ENCODE measurements at regions not wholly inside any gene's neighbourhood (a gene's known extent, or its start where the extent isn't known, plus 50 kb on each side); places are given as distances from the start of the nearest gene placed in this dataset.
"Not testable (repeated sequence)": the region's sequence is repeated elsewhere in the genome, so short reads cannot be mapped to it uniquely, and the experiment has no call there.

- DNase-seq (ENCODE audit: low read depth) = no peak
Observed at GRCh38 chr15:45810201-45810600, 175.4 kb downstream of the SQOR start.

GRCh38 chr15:45812200-45812599, 177.4 kb downstream of the SQOR start:
- DNase-seq (ENCODE audit: low read depth) = no peak

DNA sequence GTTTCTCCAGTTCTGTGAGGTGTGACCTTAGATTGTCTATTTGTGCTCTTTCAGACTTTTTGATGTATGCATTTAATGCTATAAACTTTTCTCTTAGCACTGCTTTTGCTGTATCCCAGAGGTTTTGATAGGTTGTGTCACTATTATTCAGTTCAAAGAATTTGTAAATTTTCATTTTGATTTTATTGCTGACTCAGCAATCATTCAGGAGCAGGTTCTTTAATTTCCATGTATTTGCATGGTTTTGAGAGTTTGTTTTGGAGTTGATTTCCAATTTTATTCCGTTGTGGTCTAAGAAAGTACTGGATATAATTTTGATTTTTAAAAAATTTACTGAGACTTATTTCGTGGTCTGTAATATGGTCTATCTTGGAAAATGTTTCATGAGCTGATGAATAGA, 182.7 kb downstream of the SQOR start:
- DNase-seq (ENCODE audit: low read depth) = not testable (repeated sequence)

- DNase-seq (ENCODE audit: low read depth) = no peak
Observed at GRCh38 chr15:45821390-45821789, 186.6 kb downstream of the SQOR start.

DNA sequence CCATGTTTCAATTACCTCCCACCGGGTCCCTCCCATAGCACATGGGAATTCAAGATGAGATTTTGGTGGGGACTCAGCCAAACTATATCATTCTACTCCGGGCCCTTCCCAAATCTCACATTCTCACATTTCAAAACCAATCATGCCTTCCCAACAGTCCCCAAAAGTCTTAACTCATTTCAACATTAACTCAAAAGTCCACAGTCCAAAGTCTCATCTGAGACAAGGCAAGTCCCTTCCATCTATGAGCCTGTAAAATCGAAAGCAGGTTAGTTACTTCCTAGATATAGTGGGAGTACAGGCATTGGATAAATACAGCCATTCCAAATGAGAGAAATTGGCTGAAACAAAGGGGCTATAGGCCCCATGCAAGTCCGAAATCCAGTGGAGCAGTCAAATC, 188.1 kb downstream of the SQOR start:
- not testable (repeated sequence) for DNase-seq (ENCODE audit: low read depth)

DNA sequence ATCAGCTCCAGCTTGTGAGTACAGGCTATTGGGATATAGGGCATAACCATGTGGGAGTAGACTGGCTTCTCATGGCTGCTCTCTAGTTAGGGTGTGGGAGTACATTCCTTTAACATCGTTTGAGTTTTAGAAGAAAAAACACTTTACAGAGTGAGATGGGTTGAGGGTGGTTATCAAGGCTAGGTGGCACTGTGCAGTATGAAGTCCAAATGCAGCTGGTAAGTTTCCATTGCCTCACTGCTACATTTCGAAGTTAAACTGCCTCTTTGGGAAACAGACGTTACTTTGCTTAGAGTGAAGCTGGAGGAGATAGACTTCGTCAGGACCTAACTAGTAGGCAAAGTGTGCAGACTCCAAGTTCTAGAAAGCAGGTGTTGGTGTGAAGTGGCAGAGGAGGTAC, 192.4 kb downstream of the SQOR start:
- no peak for DNase-seq (ENCODE audit: low read depth)

- no peak for DNase-seq (ENCODE audit: low read depth)
Observed at GRCh38 chr15:45827766-45828165, 192.9 kb downstream of the SQOR start.

DNA sequence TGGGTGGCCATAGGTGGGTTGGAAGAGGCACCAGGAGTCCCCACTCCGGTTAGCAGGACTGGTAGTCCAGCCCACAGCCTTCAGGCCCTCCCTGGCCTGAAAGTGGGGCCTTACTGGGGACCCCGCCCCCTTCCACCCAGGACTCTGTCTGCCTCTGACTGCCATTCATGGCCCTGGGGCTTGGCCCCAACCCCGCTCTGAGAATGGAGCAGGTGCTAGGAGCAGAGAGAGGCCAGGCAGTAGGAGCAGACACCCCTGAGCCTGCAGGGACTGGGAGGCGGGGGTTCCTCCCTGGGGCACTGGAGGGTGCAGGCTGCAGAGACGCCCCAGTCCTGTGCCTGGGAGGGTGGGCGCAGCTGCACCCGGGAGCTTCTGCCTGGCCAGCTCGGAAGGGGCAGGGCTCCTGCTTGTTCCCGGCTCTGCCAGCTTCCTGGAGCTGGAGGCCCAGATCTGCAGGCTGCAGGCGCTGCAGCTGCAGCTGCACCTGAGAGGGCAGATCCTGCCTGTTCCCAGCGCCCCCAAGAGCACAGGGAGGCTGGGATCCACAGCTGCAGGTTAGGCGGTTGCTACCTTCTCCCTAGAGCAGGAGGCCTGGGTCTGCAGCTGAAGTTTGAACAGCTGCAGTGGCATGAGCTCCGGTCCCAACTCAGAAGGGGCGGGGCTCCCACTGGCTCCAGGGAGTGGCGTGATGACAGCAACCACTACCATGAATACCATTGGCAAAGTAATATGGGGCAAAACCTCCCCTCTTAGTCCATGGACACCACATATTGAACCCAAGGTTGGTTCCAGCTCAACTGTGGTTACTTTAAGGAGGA, 194.7 kb downstream of the SQOR start:
- no peak for DNase-seq (ENCODE audit: low read depth)

- DNase-seq (ENCODE audit: low read depth) = no peak
Observed at GRCh38 chr15:45831787-45832186, 197.0 kb downstream of the SQOR start.

- no peak for DNase-seq (ENCODE audit: low read depth)
Observed at GRCh38 chr15:45834622-45835021, 199.8 kb downstream of the SQOR start.

GRCh38 chr15:45842151-45842550, 207.3 kb downstream of the SQOR start:
- no peak for DNase-seq (ENCODE audit: low read depth)

- no peak for DNase-seq (ENCODE audit: low read depth)
Observed at GRCh38 chr15:45847645-45848044, 212.8 kb downstream of the SQOR start.

GRCh38 chr15:45849136-45849535, 214.3 kb downstream of the SQOR start:
- no peak for DNase-seq (ENCODE audit: low read depth)

DNA sequence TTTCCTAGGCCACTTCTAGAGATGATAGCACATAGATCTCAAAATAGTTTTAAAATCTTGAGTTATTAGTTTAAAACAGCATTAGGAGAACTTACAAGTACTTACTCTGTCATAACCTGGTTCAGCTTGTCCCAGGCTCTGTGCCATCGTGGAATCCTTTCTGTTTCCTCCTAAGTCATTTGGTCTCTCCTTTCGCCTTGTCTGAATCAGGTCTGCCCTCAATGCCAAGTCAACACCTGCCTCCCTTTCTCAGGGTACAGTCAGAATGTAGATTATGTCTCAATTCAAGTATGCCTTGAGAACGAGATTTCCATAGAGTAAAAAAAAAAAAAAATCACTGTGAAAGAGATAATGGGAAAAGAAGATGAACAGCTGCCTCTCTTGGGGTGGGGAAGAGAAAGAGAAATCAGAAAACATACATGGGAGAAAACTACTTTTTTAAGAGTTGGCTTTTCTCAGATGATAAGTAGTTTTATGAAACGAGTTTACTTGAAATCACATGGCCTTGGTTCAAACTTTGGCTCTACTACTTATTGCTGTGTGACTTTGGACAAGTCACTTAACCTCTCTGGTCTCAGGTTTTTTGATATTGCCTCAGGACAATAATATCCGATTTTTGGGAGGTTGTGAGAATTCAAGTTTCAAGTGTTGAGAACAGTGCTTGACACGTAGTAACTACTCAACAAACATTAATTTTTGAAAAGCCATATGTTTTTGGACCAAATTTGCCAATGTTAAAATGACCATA, 219.8 kb downstream of the SQOR start:
- no peak for DNase-seq (ENCODE audit: low read depth)

GRCh38 chr15:45855210-45855906, 220.5 kb downstream of the SQOR start:
- DNase-seq (ENCODE audit: low read depth) = no peak

DNA sequence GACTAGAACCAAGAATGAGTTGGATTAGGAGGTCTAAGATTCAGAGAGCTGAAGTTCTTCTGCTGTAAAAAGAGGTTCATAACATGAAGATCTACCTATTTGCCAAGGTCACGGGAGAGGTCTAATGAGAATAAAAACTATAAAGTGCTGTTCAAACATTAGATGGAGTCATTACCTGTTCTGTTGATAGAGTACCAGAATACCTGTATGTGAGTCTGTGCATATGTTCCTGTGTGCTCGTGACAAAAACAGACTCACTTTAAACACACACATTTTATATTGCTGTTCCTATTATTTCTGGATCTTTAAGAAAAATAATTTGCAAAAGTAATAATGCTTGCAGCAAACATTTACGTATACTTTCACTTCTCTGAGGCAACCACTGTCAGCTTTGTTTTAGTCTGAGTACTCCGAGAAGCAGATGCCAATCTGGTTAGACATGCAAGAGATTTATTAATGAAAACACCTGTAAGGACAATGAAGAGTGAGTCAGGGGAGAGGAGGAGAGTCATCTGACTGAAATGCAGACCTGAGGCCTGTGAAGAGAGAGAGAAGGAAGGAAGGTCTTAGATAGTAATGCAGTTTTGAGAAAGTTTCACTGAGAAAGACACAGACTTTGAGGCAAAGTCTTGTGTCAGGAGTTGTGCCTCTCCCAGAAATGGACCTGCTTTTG, 221.2 kb downstream of the SQOR start:
- DNase-seq (ENCODE audit: low read depth) = no peak

DNA sequence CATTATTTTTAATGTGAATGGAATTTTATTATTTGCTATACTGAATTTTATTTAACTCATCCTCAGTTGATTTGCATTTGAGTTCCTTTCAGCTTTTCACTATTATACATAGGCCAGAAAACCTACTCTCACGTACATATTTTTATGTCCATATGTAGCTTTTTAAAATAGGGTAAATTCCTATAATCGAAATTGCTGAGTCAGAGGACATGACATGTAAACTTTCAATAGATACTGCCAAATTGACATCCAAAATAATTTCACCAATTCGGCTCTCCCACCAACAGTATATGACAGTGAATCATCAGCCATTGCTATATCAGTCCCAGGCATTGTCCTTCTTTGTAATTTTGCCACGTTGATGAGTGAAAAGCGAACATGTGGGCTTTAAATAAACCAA, 222.5 kb downstream of the SQOR start:
- no peak for DNase-seq (ENCODE audit: low read depth)

GRCh38 chr15:45858491-45858890, 223.7 kb downstream of the SQOR start:
- no peak for DNase-seq (ENCODE audit: low read depth)

GRCh38 chr15:45862034-45862433, 227.2 kb downstream of the SQOR start:
- DNase-seq (ENCODE audit: low read depth) = no peak

GRCh38 chr15:45863881-45864580, 229.2 kb downstream of the SQOR start:
- DNase-seq (ENCODE audit: low read depth) = no peak

DNA sequence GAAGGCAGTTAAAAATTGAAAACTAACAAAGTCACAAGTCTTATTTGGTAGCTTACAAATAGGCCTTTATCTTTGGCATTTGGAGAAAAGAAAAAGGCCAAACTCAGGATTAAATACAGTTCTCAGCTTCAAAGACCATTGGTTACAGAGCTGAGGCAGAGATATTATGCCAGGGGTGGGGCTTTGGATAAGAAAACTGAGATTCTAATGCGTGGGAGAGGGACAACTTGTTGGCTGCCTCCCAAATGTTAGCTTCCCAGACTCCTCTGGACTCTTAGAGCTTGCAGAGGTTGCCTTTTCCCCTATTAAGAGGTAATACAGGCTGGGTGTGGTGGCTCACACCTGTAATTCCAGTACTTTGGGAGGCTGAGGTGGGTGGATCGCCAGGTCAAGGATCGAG, 231.8 kb downstream of the SQOR start:
- no peak for DNase-seq (ENCODE audit: low read depth)

DNA sequence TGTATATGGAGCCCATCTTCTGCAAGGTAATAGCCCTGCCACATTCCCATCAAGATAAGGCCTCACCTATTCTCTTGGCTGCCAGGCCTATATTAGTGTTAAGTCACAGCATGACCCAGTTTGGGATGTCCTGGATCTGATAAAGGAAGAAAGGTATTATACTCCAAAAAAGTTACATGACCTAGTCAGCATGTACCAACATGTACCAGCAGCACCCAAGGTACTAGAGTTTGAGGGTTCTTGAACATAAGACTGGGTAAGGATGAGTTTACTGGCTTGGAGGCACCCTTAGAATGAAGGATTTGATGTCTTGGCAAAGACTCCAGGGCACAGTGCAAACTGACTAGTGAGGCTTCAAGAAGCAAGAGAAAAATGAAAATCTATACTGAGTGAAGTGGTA, 232.5 kb downstream of the SQOR start:
- DNase-seq (ENCODE audit: low read depth) = no peak
